ENCODE measurements at regions not wholly inside any gene's neighbourhood (a gene's known extent, or its start where the extent isn't known, plus 50 kb on each side); places are given as distances from the start of the nearest gene placed in this dataset.

- Histone ChIP-seq H3K27me3 (no peaks in the 10 kb centered on the region), H3K9me3 (no peaks in the 10 kb centered on the region), H3K4me1 (no peaks in the 10 kb centered on the region), H3K4me3 (no peak overlapping the region), H3K27ac (no peak overlapping the region), H3K36me3 (replicated peaks in 1 of 2; ENCODE audit: insufficient read depth in 1 of 2, low read depth in 2 of 2) (no peaks in the 10 kb centered on the region)
- DNase-seq (peak in 2 of 4 donors; percentile 16 to 27), ATAC-seq (no peak)
- no peak for TF ChIP-seq POLR2A (IDR thresholded peaks at IDR 0.05)
- no peak for TF ChIP-seq CTCF (IDR thresholded peaks at IDR 0.05)
- whole genome bisulfite sequencing, 2 donors = 19 to 39% methylated on average over 3 of the region's 3 CpGs
- intact Hi-C loops (cut with DNase I) = no loop called here
Observed at GRCh38 chr6:156262014-156262413, 515.2 kb upstream of the ARID1B start.

GRCh38 chr6:156260815-156261214, 516.4 kb upstream of the ARID1B start:
- Histone ChIP-seq H3K4me3 (no peak overlapping the region), H3K27me3 (no peaks in the 10 kb centered on the region), H3K27ac (no peak overlapping the region), H3K36me3 (replicated peaks in 1 of 2; ENCODE audit: insufficient read depth in 1 of 2, low read depth in 2 of 2) (no peaks in the 10 kb centered on the region), H3K9me3 (no peaks in the 10 kb centered on the region), H3K4me1 (no peaks in the 10 kb centered on the region)
- DNase-seq (no peak), ATAC-seq (no peak)
- WGBS, 2 donors = 38 to 84% methylated on average over 3 of the region's 3 CpGs
- intact Hi-C loops (cut with DNase I) = no loop called here
- no peak for TF ChIP-seq CTCF (IDR thresholded peaks at IDR 0.05)
- no peak for TF ChIP-seq POLR2A (IDR thresholded peaks at IDR 0.05)

GRCh38 chr6:156258981-156259380, 518.2 kb upstream of the ARID1B start:
- no peaks in the 10 kb centered on the region for H3K4me1 ChIP-seq
- H3K9me3 ChIP-seq = no peaks in the 10 kb centered on the region
- 39 to 80% methylated on average over 3 of the region's 3 CpGs for WGBS, 2 donors
- no peaks in the 10 kb centered on the region for H3K27me3 ChIP-seq
- intact Hi-C loops (cut with DNase I) = no loop called here
- TF ChIP-seq CTCF (IDR thresholded peaks at IDR 0.05) (no peak), POLR2A (IDR thresholded peaks at IDR 0.05) (no peak)
- no peaks in the 10 kb centered on the region for H3K36me3 ChIP-seq (replicated peaks in 1 of 2; ENCODE audit: insufficient read depth in 1 of 2, low read depth in 2 of 2)
- H3K4me3 ChIP-seq = no peak overlapping the region
- H3K27ac ChIP-seq = no peak overlapping the region
- no peak for DNase-seq
- ATAC-seq = no peak

GRCh38 chr6:156256161-156256560, 521.0 kb upstream of the ARID1B start:
- no peak overlapping the region for H3K4me3 ChIP-seq
- intact Hi-C loops (cut with DNase I) = no loop called here

More at GRCh38 chr6:156256161-156256560, 521.0 kb upstream of the ARID1B start:
- H3K4me1 ChIP-seq = no peaks in the 10 kb centered on the region
- H3K9me3 ChIP-seq = no peaks in the 10 kb centered on the region
- no peaks in the 10 kb centered on the region for H3K27me3 ChIP-seq
- no peaks in the 10 kb centered on the region for H3K36me3 ChIP-seq (replicated peaks in 1 of 2; ENCODE audit: insufficient read depth in 1 of 2, low read depth in 2 of 2)
- WGBS, 2 donors = 81 to 84% methylated on average over 10 of the region's 10 CpGs
- DNase-seq = no peak
- ATAC-seq = no peak
- no peak overlapping the region for H3K27ac ChIP-seq
- TF ChIP-seq POLR2A (IDR thresholded peaks at IDR 0.05) (no peak), CTCF (IDR thresholded peaks at IDR 0.05) (no peak)

Measured in body of pancreas (tissue), 4 donors.